IPS-NIHi7 (cell line): ENCODE measurements at regions not wholly inside any gene's neighbourhood (a gene's known extent, or its start where the extent isn't known, plus 50 kb on each side); places are given as distances from the start of the nearest gene placed in this dataset.

Source experiments
- DNase-seq: peaks from one replicate; pipeline ENCODE4 v3.0.0; 2012; ENCODE audit warnings: mixed read lengths; ENCODE audit errors: extremely low spot score

GRCh38 chr4:19329631-19330030 is 922.1 kb upstream of the SLIT2 start:
- no peak for DNase-seq

- no peak for DNase-seq
These were observed 922.6 kb upstream of the SLIT2 start for GRCh38 chr4:19329077-19329476.

- no peak for DNase-seq
These were observed 924.3 kb upstream of the SLIT2 start for GRCh38 chr4:19327364-19327763.

GRCh38 chr4:19324184-19324583 is 927.5 kb upstream of the SLIT2 start:
- DNase-seq = no peak

- DNase-seq = no peak
These were observed 932.1 kb upstream of the SLIT2 start for GRCh38 chr4:19319607-19320006.

GRCh38 chr4:19317377-19317776 is 934.3 kb upstream of the SLIT2 start:
- DNase-seq = no peak

GRCh38 chr4:19314116-19314515 is 937.6 kb upstream of the SLIT2 start:
- no peak for DNase-seq

- DNase-seq = no peak
These were observed 942.3 kb upstream of the SLIT2 start for GRCh38 chr4:19309378-19309777.

- no peak for DNase-seq
These were observed 947.7 kb upstream of the SLIT2 start for GRCh38 chr4:19304028-19304427.

GRCh38 chr4:19301527-19301926 is 950.2 kb upstream of the SLIT2 start:
- no peak for DNase-seq

- DNase-seq = no peak
These were observed 951.5 kb upstream of the SLIT2 start for GRCh38 chr4:19300213-19300612.

GRCh38 chr4:19298998-19299397 is 952.7 kb upstream of the SLIT2 start:
- DNase-seq = no peak

GRCh38 chr4:19293781-19294180 is 957.9 kb upstream of the SLIT2 start:
- no peak for DNase-seq

GRCh38 chr4:19293080-19293479 is 958.6 kb upstream of the SLIT2 start:
- DNase-seq = no peak

GRCh38 chr4:19286924-19287323 is 964.8 kb upstream of the SLIT2 start:
- no peak for DNase-seq

GRCh38 chr4:19285146-19285545 is 966.6 kb upstream of the SLIT2 start:
- DNase-seq = no peak

GRCh38 chr4:19278665-19279064 is 973.0 kb upstream of the SLIT2 start:
- no peak for DNase-seq

GRCh38 chr4:19266566-19266965 is 985.1 kb upstream of the SLIT2 start:
- DNase-seq = peak; percentile 24

GRCh38 chr4:19262467-19262866 is 989.2 kb upstream of the SLIT2 start:
- no peak for DNase-seq

GRCh38 chr4:19260346-19260745 is 991.4 kb upstream of the SLIT2 start:
- no peak for DNase-seq

GRCh38 chr4:19259920-19260319 is 991.8 kb upstream of the SLIT2 start:
- no peak for DNase-seq

- no peak for DNase-seq
These were observed 994.9 kb upstream of the SLIT2 start for GRCh38 chr4:19256823-19257222.

GRCh38 chr4:19254486-19254885 is 997.2 kb upstream of the SLIT2 start:
- DNase-seq = no peak

GRCh38 chr4:19248023-19248422 is 1003.7 kb upstream of the SLIT2 start:
- DNase-seq = no peak

GRCh38 chr4:19241895-19242294 is 1009.8 kb upstream of the SLIT2 start:
- DNase-seq = no peak
